ENCODE measurements at regions not wholly inside any gene's neighbourhood (a gene's known extent, or its start where the extent isn't known, plus 50 kb on each side); places are given as distances from the start of the nearest gene placed in this dataset.

GRCh38 chr10:14450041-14450491, 119.3 kb upstream of the FRMD4A start:
- TF ChIP-seq CTCF (IDR thresholded peaks at IDR 0.05), result no peak
- TF ChIP-seq EZH2 (IDR thresholded peaks at IDR 0.05), result no peak

Measured in neural progenitor cell (in vitro differentiated cells).